Stromal cell of bone marrow (primary cell): ENCODE measurements at regions not wholly inside any gene's neighbourhood (a gene's known extent, or its start where the extent isn't known, plus 50 kb on each side); places are given as distances from the start of the nearest gene placed in this dataset.

Source experiments
- DNase-seq: peaks from one replicate; pipeline ENCODE4 v3.0.0-alpha.2; 2012; ENCODE audit warnings: low read depth

DNA sequence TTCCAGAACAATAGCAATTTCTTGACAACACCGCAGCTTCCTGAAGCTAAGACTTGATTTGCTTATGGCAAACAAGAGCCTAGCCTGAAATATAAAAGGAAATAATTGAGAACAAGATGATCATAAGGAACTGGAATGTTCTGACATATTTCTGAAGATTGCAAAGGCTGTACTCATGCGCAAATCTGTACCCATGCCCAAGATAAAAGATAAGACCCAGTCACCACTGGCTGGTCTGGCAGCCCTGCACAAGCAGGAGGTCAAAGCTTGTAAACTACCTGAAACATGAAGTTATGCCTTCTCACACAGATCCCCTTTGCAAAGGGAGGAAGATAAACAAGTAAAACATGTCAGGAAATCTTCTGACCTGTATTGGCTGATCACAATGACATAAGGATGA, 160.8 kb upstream of the GYPC start:
- DNase-seq = no peak

DNA sequence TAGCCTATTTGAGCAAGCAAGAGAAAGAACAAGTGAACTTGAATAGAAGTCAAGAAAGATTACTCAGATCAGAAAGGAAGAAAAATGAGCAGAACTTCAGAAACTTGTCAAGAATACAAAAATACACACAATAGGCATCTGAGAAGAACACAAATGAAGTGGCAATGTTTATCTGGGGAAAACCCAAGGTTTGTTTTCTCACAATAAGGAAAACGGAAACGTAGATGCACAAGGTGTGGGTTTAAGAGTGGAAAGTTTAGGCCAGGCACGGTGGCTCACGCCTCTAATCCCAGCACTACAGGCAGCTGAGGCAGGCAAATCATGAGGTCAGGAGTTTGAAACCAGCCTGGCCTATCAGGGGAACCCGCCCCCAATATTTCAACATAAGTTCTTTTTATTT, 159.5 kb upstream of the GYPC start:
- no peak for DNase-seq

- no peak for DNase-seq
Observed at GRCh38 chr2:126503476-126503875, 152.5 kb upstream of the GYPC start.

DNA sequence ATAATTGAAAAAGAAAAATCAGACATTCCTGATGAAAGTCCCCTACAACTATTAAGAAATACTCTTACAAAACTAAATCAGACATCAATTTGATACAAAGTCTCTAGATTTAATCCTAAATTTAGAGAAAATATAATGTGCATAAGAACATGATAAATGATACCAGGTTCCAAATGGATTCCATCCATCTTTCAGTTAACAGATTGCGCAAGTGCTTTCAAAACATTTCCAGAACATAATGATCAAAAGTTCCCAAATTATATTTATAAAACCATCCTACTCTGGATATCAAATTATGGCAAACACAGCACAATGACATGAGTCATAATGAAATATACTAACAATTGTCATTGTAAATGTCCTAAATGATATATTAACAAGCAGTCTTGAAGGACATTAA, 151.0 kb upstream of the GYPC start:
- no peak for DNase-seq

- no peak for DNase-seq
Observed at GRCh38 chr2:126506786-126507185, 149.2 kb upstream of the GYPC start.

DNA sequence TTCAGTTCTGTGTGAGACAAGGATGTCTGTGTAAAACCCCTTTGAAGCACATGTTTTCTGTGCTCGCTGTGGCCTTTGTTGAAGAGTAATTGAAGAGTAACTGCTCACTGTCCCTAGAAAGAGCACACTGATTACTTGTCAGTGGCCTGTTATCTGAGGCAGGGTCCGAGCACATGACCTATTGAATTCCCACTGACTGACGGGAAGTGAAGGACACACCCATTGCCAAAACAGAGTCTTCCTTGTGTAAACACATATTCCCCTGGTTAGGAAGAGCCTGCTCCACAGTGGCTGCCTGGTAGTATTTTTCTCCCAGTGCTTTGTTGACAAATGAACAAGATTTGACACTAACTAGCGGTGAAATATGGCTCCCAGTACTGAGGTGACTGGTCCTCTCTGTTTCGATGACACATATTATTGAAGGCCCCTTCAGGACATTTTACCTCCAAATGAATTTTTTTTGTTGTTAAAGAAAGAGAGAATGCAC, 148.5 kb upstream of the GYPC start:
- no peak for DNase-seq

DNA sequence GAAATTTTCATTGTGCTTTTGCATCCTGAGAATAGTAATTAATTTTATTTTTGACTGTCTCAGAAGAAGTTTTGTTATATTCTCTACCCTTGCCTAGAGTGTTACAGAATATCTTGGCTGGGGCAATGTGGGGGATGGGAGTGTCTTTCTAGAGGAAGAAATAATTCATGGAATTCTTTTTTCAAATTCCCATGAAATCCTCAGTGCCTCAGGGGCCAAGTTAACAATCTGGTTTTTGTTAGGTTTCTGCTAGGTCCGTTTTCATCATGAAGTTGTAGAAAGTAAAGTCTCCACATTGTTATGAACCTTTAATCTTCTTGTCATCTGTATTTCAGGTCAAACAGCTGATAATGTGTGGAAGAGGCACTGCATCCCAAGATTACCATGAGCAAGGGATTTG, 145.6 kb upstream of the GYPC start:
- DNase-seq = no peak

DNA sequence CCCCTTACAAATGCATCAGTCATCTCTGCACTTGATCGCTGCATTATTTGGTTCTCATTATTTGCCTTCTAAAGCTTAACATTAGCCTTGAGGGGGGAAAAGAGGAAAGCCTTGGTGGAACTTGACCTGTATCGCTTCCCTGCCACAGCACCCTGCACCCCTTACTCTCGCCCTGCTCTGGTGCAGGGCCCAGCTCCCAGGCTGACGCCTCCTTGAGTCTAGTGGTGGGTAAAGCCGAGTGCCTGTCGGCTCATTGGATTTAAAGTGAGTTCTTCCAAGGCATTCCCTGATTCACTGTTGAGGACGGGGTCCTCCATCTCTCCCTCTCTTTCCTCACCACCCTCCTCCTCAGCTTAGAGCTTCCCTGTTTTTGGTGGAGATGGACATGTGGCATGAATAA, 145.0 kb upstream of the GYPC start:
- DNase-seq = no peak

DNA sequence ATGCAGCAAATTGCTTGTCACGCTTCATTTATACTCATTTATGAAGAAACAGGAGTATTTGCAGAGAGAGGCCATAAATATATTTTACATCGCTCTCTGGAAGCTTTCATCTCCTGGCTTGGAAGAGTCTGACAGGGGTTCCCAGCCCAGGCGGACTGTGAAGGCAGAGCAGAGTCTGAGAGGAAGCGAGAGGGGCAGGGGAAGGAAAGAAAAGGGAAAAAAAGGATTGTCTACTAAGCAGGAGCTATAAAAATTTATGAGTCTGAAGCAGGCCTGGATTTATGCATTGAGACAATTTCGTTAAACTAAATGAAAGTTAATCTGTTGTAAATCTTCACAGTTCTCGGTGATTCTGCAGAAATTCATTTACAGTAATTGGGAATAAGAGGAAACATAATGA, 143.9 kb upstream of the GYPC start:
- DNase-seq = no peak

GRCh38 chr2:126513033-126513432, 142.9 kb upstream of the GYPC start:
- DNase-seq = no peak

DNA sequence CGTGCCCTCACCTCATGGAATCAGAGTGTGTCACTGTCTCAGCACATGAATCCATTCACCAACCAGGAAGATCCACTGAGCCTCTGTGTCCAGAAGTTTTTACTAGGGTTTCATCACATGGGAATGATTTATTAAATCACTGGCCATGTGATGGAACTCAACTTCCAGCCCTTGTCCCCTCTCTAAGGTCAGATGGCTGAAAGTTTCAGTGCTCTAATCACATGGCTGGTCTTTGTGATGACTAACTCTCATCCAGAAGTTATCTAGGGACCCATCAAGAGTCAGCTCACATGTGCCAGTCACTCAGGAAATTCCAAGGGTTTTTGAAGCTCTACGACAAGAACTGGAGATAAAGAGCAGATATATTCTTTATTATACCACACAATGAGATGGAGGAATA, 140.5 kb upstream of the GYPC start:
- DNase-seq = no peak

DNA sequence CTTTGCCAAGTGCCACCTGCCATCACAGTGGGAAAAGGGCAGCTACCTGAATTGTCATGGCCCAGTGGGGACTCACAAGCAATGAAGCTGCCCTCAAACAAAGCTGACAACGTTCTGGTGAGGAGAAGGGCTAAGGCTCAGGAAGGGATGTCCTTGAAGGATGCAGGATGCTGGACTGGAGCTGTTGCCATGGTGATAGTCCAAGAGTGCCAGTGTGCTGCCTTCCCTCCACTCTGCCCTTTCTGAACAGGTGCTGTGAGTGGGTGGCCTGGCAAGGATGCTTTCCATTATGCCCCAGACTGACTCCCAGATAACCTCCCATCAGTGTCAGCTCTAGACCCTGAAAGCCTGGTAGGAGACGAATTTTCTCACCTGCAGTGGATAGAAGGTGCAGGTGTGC, 137.8 kb upstream of the GYPC start:
- DNase-seq = no peak

DNA sequence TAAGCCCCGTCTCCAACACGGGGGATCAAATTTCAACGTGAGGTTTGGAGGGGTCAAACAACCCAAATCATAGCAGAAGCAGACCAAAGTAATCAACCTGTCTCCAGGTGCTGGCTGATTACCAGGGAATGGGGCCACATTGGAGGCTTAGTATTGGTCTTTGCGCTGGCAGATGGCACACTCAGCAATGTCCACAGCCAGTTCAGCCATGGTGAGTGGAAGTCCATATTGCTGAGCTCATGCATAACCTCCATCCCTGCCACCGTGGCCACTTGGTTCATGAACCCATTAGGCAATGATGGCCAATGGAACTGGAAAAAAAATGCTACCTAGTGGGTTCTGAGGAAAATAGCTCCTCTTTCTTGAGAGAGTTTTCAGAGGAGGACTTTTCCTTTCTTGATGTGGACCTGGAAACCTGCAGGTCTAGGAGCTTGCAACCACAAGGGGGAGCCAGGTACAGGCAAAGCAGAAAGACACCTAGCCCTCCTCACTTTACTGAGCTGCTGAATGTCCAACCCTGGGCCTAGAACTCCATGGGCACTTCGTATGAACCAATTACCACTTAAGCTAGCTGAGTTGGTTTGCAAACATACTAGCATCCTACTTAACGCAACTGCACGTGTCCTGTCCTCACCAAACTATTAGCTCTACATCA, 128.0 kb upstream of the GYPC start:
- DNase-seq = peak; percentile 15

DNA sequence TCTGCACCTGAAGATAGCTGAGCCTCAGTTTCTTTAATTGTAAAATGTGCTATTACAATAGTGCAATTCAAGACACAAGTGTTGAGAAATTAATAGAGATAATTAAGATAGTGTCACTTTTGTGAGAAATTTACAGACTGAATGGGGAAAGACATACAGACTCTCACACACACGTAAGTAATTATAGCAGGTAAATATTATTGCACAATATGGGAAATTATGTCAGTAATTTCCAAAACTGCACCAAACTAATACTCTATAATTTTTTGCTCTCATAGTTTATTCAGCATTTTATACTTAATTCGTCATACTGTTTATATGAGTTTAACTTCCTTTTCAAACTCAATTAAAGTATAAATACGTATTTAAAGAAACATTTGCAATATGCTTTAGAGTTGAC, 124.9 kb upstream of the GYPC start:
- DNase-seq = no peak

- DNase-seq = no peak
Observed at GRCh38 chr2:126534478-126534877, 121.5 kb upstream of the GYPC start.

- no peak for DNase-seq
Observed at GRCh38 chr2:126535408-126535807, 120.5 kb upstream of the GYPC start.

- DNase-seq = no peak
Observed at GRCh38 chr2:126536605-126537200, 119.3 kb upstream of the GYPC start.

GRCh38 chr2:126539101-126539500, 116.9 kb upstream of the GYPC start:
- DNase-seq = no peak

GRCh38 chr2:126542247-126542646, 113.7 kb upstream of the GYPC start:
- no peak for DNase-seq

DNA sequence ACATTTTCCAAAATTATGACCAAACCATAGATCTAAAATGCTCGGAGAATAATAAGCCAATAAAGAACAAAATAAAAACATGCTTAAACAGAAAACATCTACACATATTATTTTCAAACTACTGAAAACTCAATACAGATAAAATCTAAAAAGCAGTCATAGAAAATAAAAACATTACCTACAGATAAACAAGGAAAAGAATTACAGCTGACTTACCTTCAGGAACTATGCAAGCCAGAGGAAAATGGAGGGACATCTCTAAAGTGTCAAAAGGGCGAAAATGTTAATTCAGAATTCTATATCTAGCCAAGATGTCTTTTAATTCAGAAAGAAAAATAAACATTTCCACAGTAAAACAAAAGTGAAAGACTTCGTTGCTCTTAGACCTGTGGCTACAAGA, 112.9 kb upstream of the GYPC start:
- no peak for DNase-seq

DNA sequence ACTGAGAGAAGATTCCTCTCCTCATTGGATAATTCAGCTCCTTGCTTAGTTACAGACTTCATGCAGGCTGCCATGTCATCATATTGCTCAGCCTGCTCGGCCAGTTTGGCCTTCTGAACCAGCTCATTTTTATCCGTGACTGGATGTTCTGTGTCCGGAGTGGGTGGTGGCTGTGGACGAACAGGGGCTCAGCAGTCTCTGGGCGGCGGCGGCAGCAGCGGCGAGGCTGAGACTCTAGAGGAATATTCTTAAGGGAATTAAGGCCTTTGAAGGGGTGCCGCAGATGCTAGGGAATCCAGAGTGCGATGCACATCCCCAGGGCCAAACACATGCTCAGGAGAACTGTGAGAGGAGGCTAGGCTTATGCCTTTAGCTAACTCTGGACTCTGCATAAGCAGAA, 97.9 kb upstream of the GYPC start:
- no peak for DNase-seq

DNA sequence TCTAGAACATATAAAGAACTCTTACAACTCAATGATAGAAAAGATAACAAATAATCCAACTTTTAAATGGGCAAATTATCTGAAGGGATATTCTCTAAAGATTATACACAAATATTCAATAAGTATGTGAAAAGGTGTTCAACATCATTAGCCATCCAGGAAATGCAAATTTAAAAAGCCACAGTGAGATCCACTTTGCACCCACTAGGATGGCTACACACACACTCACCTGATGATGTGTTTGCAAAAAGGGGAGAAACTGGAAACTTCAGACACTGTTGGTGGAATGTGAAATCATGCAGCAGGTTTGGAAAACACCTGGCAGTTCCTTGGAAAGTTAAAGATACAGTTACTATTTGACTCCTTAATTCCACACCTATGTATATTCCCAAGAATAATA, 87.2 kb upstream of the GYPC start:
- no peak for DNase-seq

DNA sequence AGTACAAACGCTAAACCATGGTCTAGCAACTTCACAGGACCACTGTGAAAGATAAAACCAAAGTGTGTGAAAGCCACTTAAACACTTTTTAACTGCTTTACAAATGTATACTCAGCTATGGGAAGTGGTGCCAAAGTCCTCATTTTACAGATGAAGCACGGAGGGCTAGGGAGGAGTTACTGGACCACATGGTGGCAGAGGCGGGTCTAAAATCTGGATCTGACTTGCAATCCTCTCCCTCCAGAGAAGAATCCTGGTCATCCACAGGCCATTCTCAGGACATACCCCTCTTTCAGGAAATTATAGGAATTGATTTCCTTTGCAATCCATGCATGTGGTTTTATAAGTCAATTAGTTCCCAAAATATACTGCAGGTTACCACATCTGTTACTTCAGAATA, 84.6 kb upstream of the GYPC start:
- DNase-seq = no peak

DNA sequence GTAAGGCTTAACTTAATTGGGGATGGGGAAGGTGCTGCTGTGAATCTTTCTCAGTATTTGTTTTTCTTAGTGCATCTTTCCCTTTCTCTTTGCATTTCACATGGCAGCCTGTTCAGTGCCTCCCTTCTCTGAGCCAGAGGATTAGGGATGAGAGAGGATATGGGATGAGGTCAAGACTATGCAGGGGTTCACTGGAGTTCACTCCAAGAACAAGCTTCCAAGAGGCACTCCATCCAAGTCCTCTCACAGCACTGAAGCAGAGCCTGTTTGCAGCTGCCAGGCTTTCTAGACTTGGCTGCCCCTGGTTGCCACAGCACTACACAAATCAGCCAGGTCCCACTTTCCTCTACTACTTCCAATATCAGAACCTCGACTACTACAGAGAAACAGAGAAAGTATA, 80.3 kb upstream of the GYPC start:
- no peak for DNase-seq
